K562 (cell line): ENCODE measurements at regions not wholly inside any gene's neighbourhood (a gene's known extent, or its start where the extent isn't known, plus 50 kb on each side); places are given as distances from the start of the nearest gene placed in this dataset.
A peak's percentile ranks its signal among the peaks of the same experiment; 100 is the strongest.

Experiments used
- ATAC-seq: fragments of 200-7000 bp; cut with Tn5 transposase; 3 replicates; pipeline ENCODE4 v1.9.1; 2020; ENCODE audit warnings: moderate library complexity
- BruUV-seq: library from RNA; stranded (reverse); fragments of 400-500 nt; replicated peaks from 2 replicates; lab custom pipeline; 2021; lab: Mats Ljungman, UMichigan
- CTCF ChIA-PET: fragments of 300-600 bp; formaldehyde crosslinking; extraction: SDS; loops from one replicate; lab custom pipeline; 2021; ENCODE audit warnings: low intra/inter-chr PET ratio; lab: Yijun Ruan, JAX
- POLR2A ChIA-PET: fragments of 300-600, 350-650 bp; sonication (Branson Sonifier 250); formaldehyde crosslinking; extraction: SDS; loops from one replicate; lab custom pipeline; 2021; ENCODE audit warnings: antibody characterized with exemption, inconsistent platforms; lab: Yijun Ruan, JAX
- DNase-seq, 4 experiments: peaks; one replicate each; pipeline versions ENCODE4 v3.0.0 to v3.0.0-alpha.2; 2011 to 2018; ENCODE audit warnings: low spot score in 3 of 4, mixed read lengths in 3 of 4; ENCODE audit errors: extremely low read depth in 1 of 4
- FAIRE-seq: peaks from 2 replicates; lab custom pipeline; 2011; peaks lifted over from hg19 to GRCh38; lab: Jason Lieb, UNC
- H2AFZ ChIP-seq: 2 replicates; pipeline ENCODE4 v1.6.0; 2011; ENCODE audit warnings: low read depth, low read length, control low read depth, inconsistent platforms
- H3K27ac ChIP-seq: fragments of 200-600 bp; 3 replicates; pipeline ENCODE4 v1.8.0; 2011; ENCODE audit warnings: low read depth, mild to moderate bottlenecking, control low read depth, inconsistent platforms, low read length, moderate library complexity, mixed read lengths; ENCODE audit errors: extremely low read depth
- H3K27me3 ChIP-seq, 2 experiments: fragments of 300-600 bp in 1 of 2; 2 replicates in 1 of 2; 3 replicates in 1 of 2; pipeline versions ENCODE4 v1.6.0 to v1.8.0; 2011; ENCODE audit warnings: inconsistent platforms in 2 of 2, low read length in 2 of 2, mild to moderate bottlenecking in 1 of 2, mixed read lengths in 1 of 2, moderate library complexity in 1 of 2; ENCODE audit not compliant: control insufficient read depth in 2 of 2, insufficient read depth in 2 of 2
- H3K36me3 ChIP-seq: fragments of 300-600 bp; 3 replicates; pipeline ENCODE4 v1.8.0; 2011; ENCODE audit warnings: mild to moderate bottlenecking, low read length, inconsistent platforms; ENCODE audit not compliant: control insufficient read depth, insufficient read depth
- H3K4me1 ChIP-seq, 2 experiments: fragments of 200-600 bp in 1 of 2; replicated peaks in 1 of 2; 2 replicates in 1 of 2; 3 replicates in 1 of 2; pipeline versions ENCODE4 v1.5.1 to v1.8.0; 2011; ENCODE audit warnings: inconsistent platforms in 2 of 2, low read length in 2 of 2, mild to moderate bottlenecking in 1 of 2, mixed read lengths in 1 of 2, moderate library complexity in 1 of 2; ENCODE audit not compliant: control insufficient read depth in 2 of 2, insufficient read depth in 2 of 2
- H3K4me2 ChIP-seq: 2 replicates; pipeline ENCODE4 v1.6.1; 2011; ENCODE audit warnings: low read length, control low read depth, inconsistent platforms, mixed read lengths; ENCODE audit not compliant: insufficient read depth
- H3K4me3 ChIP-seq: fragments of 200-600 bp; sonication (generic), shearing (Covaris generic); 2 replicates; pipeline ENCODE4 v1.5.1; 2016; ENCODE audit warnings: control low read depth, inconsistent platforms
- H3K79me2 ChIP-seq: fragments of 200-600 bp; 3 replicates; pipeline ENCODE4 v1.8.0; 2011; ENCODE audit warnings: low read length, inconsistent platforms; ENCODE audit not compliant: control insufficient read depth, insufficient read depth
- H3K9ac ChIP-seq, 2 experiments: 2 replicates each; pipeline versions ENCODE4 v1.6.0 to v1.6.1; 2011; ENCODE audit warnings: low read depth in 2 of 2, low read length in 2 of 2, control low read depth in 1 of 2, inconsistent platforms in 1 of 2, mild to moderate bottlenecking in 1 of 2, mixed read lengths in 1 of 2; ENCODE audit not compliant: insufficient read depth in 1 of 2
- H3K9me1 ChIP-seq: one replicate; pipeline ENCODE4 v1.6.0; 2011; ENCODE audit warnings: inconsistent platforms, mild to moderate bottlenecking, low read length, moderate library complexity; ENCODE audit not compliant: control insufficient read depth, insufficient read depth
- H3K9me3 ChIP-seq: replicated peaks from 2 replicates; pipeline ENCODE4 v1.5.1; 2011; ENCODE audit warnings: low read depth, low read length, inconsistent platforms; ENCODE audit not compliant: control insufficient read depth, insufficient read depth
- H4K20me1 ChIP-seq: replicated peaks from 2 replicates; pipeline ENCODE4 v1.6.1; 2011; ENCODE audit warnings: low read length, inconsistent platforms, mixed read lengths; ENCODE audit not compliant: control insufficient read depth, insufficient read depth
- CBX8 ChIP-seq: fragments of 200-600 bp; sonication (generic); IDR thresholded peaks from 2 replicates; pipeline ENCODE4 v1.6.1; 2012; ENCODE audit warnings: borderline replicate concordance, mixed run types, low read depth, mild to moderate bottlenecking, moderate library complexity, mixed read lengths, low read length, control low read depth, inconsistent platforms; ENCODE audit not compliant: poor library complexity, severe bottlenecking; ENCODE audit errors: extremely low read depth
- EGR1 ChIP-seq: fragments of 450-650 bp; conservative IDR thresholded peaks from 2 replicates; pipeline ENCODE4 v1.6.1; 2017; ENCODE audit warnings: mild to moderate bottlenecking
- JUND ChIP-seq, 2 experiments: IDR thresholded peaks; 2 replicates in 1 of 2; 3 replicates in 1 of 2; pipeline ENCODE4 v1.6.1; 2011; ENCODE audit warnings: borderline replicate concordance in 2 of 2, low read depth in 2 of 2, low read length in 2 of 2, improper control_type of control experiment in 1 of 2, missing biosample characterization in 1 of 2, missing genetic modification characterization in 1 of 2, missing genetic modification reagents in 1 of 2
- MEIS2 ChIP-seq: fragments of 450-650 bp; IDR thresholded peaks from 2 replicates; pipeline ENCODE4 v1.6.1; 2014; ENCODE audit warnings: mild to moderate bottlenecking; ENCODE audit not compliant: partially characterized antibody
- SMAD2 ChIP-seq: fragments of 150-350 bp; IDR thresholded peaks from 2 replicates; pipeline ENCODE4 v1.6.1; 2014; ENCODE audit warnings: low read depth, mild to moderate bottlenecking, low read length
- SPI1 ChIP-seq: IDR thresholded peaks from 2 replicates; pipeline ENCODE4 v1.6.1; 2011; ENCODE audit warnings: low read depth, low read length, control low read depth, borderline replicate concordance
- TRIM24 ChIP-seq, 2 experiments: fragments of 450-650 bp; IDR thresholded peaks; 2 replicates each; pipeline ENCODE4 v1.6.1; 2016
- WGBS: fragments of 100-300 bp; shearing (Covaris generic); methylation state at CpG from one replicate; pipeline ENCODE4 v1.1.6; 2016; ENCODE audit warnings: low coverage, mixed read lengths; ENCODE audit not compliant: insufficient coverage; ENCODE audit errors: missing lambda C conversion rate; 5-methylcytosine and 5-hydroxymethylcytosine counted together
- in situ Hi-C: fragments of 300-500 bp; cut with MboI; formaldehyde crosslinking; loops from 4 replicates; pipeline ENCODE4 v1.15.0; 2018; ENCODE audit warnings: inconsistent platforms, mixed read lengths
- intact Hi-C: fragments of 100-400 bp; cut with micrococcal nuclease; formaldehyde crosslinking; loops from 2 replicates; pipeline ENCODE4 v1.14.2; 2022
- TF ChIP-seq, protein P1 (sequence below), 2 experiments: fragments of 450-650 bp in 1 of 2; sonication (generic) in 1 of 2; formaldehyde crosslinking in 1 of 2; IDR thresholded peaks in 1 of 2; conservative IDR thresholded peaks in 1 of 2; 2 replicates each; pipeline versions ENCODE4 v1.6.1 to v1.8.1; 2016 to 2023; ENCODE audit warnings: mild to moderate bottlenecking in 2 of 2, moderate library complexity in 2 of 2, inconsistent platforms in 1 of 2, missing genetic modification reagents in 1 of 2
- TF ChIP-seq, protein P2 (sequence below): sonication (generic); formaldehyde crosslinking; IDR thresholded peaks from 2 replicates; pipeline ENCODE4 v1.8.0; 2022; ENCODE audit warnings: mild to moderate bottlenecking, missing genetic modification reagents, borderline replicate concordance
- TF ChIP-seq, protein P3 (sequence below): IDR thresholded peaks from 3 replicates; pipeline ENCODE4 v1.6.1; 2011; ENCODE audit warnings: borderline replicate concordance, mild to moderate bottlenecking; ENCODE audit not compliant: insufficient read length, insufficient read depth
- TF ChIP-seq, protein P4 (sequence below), 3 experiments: IDR thresholded peaks in 2 of 3; conservative IDR thresholded peaks in 1 of 3; 2 replicates each; pipeline ENCODE4 v1.5.1; 2011 to 2012; ENCODE audit warnings: low read length in 3 of 3, mild to moderate bottlenecking in 3 of 3, control low read depth in 2 of 3, improper control_type of control experiment in 1 of 3, inconsistent platforms in 1 of 3, low read depth in 1 of 3, mixed read lengths in 1 of 3, moderate library complexity in 1 of 3; ENCODE audit not compliant: insufficient read depth in 2 of 3
- TF ChIP-seq, protein P5 (sequence below): IDR thresholded peaks from 2 replicates; pipeline ENCODE4 v1.6.1; 2016; ENCODE audit warnings: missing genetic modification characterization, missing compliant biosample characterization

DNA sequence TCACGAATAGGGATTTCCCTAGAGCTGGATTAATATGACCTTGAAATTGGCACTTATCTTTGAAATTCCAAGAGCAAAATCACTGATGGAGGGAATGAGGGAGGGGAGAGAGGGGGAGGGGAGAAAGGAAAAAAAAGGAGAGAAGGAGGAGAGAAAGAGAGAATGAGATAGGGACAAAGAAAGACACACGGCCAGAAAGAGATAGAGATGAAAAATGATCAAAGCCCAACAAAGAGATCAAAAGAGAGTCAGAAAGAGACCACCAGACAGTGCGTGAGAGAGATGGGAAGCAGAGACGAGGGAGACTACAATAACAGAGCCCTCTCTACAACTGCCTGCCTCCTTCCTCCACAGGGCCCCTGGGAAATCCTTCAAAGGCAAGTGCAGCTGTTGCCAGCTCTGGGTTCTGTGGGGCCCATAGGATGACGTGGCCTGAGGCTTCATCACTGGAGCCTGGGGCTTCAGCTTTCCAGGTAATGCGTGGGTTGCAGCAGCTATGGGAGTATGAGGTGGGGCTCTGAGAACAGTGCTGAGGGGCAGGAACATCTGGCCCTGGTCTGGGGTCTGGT lies 58.3 kb upstream of the SHB start:
- ATAC-seq: peak; percentile 34; the same call in 1 of the 3 replicates
- no peaks in the 10 kb centered on the region for H3K79me2 ChIP-seq
- no peak for FAIRE-seq
- peaks cover 9% of the 10 kb centered on the region for H4K20me1 ChIP-seq
- CTCF ChIA-PET: no interaction called here
- intact Hi-C loops: no loop called here
- H3K36me3 ChIP-seq: no peaks in the 10 kb centered on the region
- no peaks in the 10 kb centered on the region; the same call in 1 of the 2 replicates for H3K9me3 ChIP-seq
- in situ Hi-C loops: no loop called here
- POLR2A ChIA-PET: interaction anchor here (0.6 kb wide), 1 partner anchor 661 kb away, joined by 4 read pairs; no protein-coding TSS in a partner anchor
- H3K9me1 ChIP-seq: no peaks in the 10 kb centered on the region
- peaks cover 43 to 53% of the 10 kb centered on the region in 2 experiments for H3K27me3 ChIP-seq
- H3K27ac ChIP-seq: no peak overlapping the region
- no TSS peak for BruUV-seq
- no peak overlapping the region for H3K4me2 ChIP-seq
- DNase-seq: peak in 3 of 4 experiments; percentile 24 to 52 (median 31)
- peaks cover 6 to 19% of the 10 kb centered on the region in 2 experiments; a peak in 3 of 5 replicates for H3K4me1 ChIP-seq
- no peak overlapping the region for H3K4me3 ChIP-seq
- no peak overlapping the region for H2AFZ ChIP-seq
- H3K9ac ChIP-seq: no peak overlapping the region
- 0% methylated on average over 6 of the region's 6 CpGs for WGBS
- TF ChIP-seq, protein P1, sequence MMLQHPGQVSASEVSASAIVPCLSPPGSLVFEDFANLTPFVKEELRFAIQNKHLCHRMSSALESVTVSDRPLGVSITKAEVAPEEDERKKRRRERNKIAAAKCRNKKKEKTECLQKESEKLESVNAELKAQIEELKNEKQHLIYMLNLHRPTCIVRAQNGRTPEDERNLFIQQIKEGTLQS (IDR thresholded peaks at IDR 0.05): peak; percentile 47; the same call in 1 of the 2 replicates
- TF ChIP-seq, protein P1 (CRISPR knock-in tag; conservative IDR thresholded peaks at IDR 0.05): no peak
- TF ChIP-seq, protein P2, sequence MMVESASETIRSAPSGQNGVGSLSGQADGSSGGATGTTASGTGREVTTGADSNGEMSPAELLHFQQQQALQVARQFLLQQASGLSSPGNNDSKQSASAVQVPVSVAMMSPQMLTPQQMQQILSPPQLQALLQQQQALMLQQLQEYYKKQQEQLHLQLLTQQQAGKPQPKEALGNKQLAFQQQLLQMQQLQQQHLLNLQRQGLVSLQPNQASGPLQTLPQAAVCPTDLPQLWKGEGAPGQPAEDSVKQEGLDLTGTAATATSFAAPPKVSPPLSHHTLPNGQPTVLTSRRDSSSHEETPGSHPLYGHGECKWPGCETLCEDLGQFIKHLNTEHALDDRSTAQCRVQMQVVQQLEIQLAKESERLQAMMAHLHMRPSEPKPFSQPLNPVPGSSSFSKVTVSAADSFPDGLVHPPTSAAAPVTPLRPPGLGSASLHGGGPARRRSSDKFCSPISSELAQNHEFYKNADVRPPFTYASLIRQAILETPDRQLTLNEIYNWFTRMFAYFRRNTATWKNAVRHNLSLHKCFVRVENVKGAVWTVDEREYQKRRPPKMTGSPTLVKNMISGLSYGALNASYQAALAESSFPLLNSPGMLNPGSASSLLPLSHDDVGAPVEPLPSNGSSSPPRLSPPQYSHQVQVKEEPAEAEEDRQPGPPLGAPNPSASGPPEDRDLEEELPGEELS (CRISPR knock-in tag): no peak
- TF ChIP-seq, protein P3, sequence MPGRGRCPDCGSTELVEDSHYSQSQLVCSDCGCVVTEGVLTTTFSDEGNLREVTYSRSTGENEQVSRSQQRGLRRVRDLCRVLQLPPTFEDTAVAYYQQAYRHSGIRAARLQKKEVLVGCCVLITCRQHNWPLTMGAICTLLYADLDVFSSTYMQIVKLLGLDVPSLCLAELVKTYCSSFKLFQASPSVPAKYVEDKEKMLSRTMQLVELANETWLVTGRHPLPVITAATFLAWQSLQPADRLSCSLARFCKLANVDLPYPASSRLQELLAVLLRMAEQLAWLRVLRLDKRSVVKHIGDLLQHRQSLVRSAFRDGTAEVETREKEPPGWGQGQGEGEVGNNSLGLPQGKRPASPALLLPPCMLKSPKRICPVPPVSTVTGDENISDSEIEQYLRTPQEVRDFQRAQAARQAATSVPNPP: no peak
- TF ChIP-seq JUND (IDR thresholded peaks at IDR 0.05; ENCODE audit: borderline replicate concordance, low read depth, low read length) (0 out of 2 replicates have a peak, but pooled peaks have one; percentile 5), JUND (tag; IDR thresholded peaks at IDR 0.05; ENCODE audit: borderline replicate concordance, low read depth, low read length) (no peak), SPI1 (no peak), SMAD2 (no peak), CBX8 (no peak), EGR1 (peak; percentile 72), TRIM24 (IDR thresholded peaks at IDR 0.05) (no peak), MEIS2 (no peak)
- TF ChIP-seq, protein P4, sequence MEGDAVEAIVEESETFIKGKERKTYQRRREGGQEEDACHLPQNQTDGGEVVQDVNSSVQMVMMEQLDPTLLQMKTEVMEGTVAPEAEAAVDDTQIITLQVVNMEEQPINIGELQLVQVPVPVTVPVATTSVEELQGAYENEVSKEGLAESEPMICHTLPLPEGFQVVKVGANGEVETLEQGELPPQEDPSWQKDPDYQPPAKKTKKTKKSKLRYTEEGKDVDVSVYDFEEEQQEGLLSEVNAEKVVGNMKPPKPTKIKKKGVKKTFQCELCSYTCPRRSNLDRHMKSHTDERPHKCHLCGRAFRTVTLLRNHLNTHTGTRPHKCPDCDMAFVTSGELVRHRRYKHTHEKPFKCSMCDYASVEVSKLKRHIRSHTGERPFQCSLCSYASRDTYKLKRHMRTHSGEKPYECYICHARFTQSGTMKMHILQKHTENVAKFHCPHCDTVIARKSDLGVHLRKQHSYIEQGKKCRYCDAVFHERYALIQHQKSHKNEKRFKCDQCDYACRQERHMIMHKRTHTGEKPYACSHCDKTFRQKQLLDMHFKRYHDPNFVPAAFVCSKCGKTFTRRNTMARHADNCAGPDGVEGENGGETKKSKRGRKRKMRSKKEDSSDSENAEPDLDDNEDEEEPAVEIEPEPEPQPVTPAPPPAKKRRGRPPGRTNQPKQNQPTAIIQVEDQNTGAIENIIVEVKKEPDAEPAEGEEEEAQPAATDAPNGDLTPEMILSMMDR (IDR thresholded peaks at IDR 0.05 in 2 of 3, conservative IDR thresholded peaks at IDR 0.05 in 1 of 3; ENCODE audit: insufficient read depth in 2 of 3, low read depth in 1 of 3, low read length in 3 of 3): no peak
- TF ChIP-seq, protein P5, sequence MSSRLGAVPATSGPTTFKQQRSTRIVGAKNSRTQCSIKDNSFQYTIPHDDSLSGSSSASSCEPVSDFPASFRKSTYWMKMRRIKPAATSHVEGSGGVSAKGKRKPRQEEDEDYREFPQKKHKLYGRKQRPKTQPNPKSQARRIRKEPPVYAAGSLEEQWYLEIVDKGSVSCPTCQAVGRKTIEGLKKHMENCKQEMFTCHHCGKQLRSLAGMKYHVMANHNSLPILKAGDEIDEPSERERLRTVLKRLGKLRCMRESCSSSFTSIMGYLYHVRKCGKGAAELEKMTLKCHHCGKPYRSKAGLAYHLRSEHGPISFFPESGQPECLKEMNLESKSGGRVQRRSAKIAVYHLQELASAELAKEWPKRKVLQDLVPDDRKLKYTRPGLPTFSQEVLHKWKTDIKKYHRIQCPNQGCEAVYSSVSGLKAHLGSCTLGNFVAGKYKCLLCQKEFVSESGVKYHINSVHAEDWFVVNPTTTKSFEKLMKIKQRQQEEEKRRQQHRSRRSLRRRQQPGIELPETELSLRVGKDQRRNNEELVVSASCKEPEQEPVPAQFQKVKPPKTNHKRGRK: peak; percentile 80
